ENCODE measurements at regions not wholly inside any gene's neighbourhood (a gene's known extent, or its start where the extent isn't known, plus 50 kb on each side); places are given as distances from the start of the nearest gene placed in this dataset.
"Not testable (repeated sequence)": the region's sequence is repeated elsewhere in the genome, so short reads cannot be mapped to it uniquely, and the experiment has no call there.

DNA sequence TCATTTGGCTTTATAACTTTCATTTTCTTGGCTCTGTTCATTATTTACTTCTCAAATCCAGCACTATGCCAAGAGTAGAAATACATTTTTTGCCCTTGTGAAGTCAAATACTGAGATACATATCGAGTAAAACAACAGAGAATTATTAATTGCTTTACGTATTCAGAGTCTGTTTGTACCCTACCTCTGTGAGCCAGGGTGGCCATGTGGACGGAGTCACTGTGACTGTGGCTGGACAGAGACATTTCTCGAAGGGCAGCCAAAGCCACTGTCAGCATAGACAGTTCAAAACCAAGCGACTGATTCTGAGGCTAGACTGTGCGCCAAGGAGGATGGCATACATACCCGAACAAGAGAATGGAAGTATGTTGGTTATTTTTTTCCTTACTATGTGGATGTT is 391.0 kb upstream of the PROX1 start:
- DNase-seq (ENCODE audit: low read depth), result no peak

GRCh38 chr1:213598263-213598662 is 389.5 kb upstream of the PROX1 start:
- DNase-seq (ENCODE audit: low read depth), result no peak

- DNase-seq (ENCODE audit: low read depth), result no peak
Observed at GRCh38 chr1:213600879-213601278, 386.9 kb upstream of the PROX1 start.

- not testable (repeated sequence) for DNase-seq (ENCODE audit: low read depth)
Observed at GRCh38 chr1:213601705-213602104, 386.1 kb upstream of the PROX1 start.

- no peak for DNase-seq (ENCODE audit: low read depth)
Observed at GRCh38 chr1:213602796-213603486, 384.8 kb upstream of the PROX1 start.

- DNase-seq (ENCODE audit: low read depth), result no peak
Observed at GRCh38 chr1:213604477-213604876, 383.3 kb upstream of the PROX1 start.

DNA sequence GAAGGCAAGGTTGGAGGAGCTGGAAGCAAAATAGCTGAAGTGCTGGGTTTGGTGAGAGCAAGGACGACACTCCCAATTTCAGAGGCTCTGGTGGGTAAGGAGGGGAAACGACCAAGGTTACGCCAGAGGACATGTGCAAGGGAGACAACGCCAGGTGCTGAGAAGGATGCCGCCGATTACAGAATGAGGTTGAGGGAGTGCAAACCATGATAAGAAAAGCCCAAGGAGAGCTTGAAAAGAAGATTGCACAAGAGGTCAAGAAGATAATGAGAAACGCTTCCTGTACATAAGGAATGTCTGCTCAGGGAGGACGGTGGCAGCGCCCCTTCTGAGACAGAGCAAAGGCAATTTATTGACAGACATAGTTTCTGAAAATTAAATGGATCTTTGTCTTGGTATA is 382.0 kb upstream of the PROX1 start:
- no peak for DNase-seq (ENCODE audit: low read depth)

- no peak for DNase-seq (ENCODE audit: low read depth)
Observed at GRCh38 chr1:213606252-213606820, 381.4 kb upstream of the PROX1 start.

DNA sequence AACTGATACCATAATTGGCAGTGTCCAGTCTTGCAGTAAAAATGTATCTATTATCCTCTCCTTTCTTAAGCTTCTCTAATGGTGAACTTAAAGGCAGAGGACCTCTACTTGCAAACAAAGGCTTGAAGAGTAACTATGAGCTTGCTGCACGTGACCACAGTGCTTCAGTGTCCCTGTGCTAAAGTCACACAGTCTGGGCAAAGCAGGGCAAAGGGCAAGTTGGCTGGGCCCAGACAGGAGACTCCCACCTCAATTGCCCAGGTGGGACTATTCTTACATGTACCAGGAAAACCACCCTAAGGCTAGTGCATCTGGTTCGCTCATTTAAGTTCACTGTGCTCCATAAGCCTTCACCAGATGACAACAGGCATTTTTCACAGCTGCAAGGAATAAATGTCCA is 374.2 kb upstream of the PROX1 start:
- DNase-seq (ENCODE audit: low read depth), result no peak

- DNase-seq (ENCODE audit: low read depth), result no peak
Observed at GRCh38 chr1:213615226-213615916, 372.4 kb upstream of the PROX1 start.

GRCh38 chr1:213617133-213617532 is 370.6 kb upstream of the PROX1 start:
- DNase-seq (ENCODE audit: low read depth), result no peak

- DNase-seq (ENCODE audit: low read depth), result no peak
Observed at GRCh38 chr1:213618094-213618493, 369.7 kb upstream of the PROX1 start.

- no peak for DNase-seq (ENCODE audit: low read depth)
Observed at GRCh38 chr1:213619026-213619425, 368.7 kb upstream of the PROX1 start.

- DNase-seq (ENCODE audit: low read depth), result no peak
Observed at GRCh38 chr1:213621077-213621476, 366.7 kb upstream of the PROX1 start.

- DNase-seq (ENCODE audit: low read depth), result no peak
Observed at GRCh38 chr1:213622365-213623063, 365.3 kb upstream of the PROX1 start.

DNA sequence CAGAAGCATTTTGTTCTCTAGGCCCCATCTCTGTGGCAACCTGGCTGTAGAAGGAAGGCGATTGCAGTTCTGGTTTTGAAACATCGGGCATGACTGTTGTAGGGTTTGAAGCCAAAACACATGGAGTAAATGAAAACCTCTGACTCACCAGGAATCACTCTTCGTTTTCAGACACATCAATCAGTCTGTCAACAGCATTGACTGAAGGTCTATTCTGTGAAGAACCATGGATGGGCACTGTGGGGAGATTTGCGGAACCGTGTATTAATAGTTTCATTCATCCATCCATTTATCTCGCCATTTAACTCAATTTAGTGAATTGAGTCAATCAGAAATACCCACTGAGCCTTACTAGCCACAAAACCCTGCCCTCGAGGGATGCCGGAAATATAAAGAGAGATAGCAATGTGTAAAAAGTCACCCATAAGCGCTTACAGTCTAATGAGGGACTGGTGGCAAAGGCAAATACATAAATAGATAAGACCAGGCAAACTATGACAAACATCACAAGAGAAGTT is 364.6 kb upstream of the PROX1 start:
- DNase-seq (ENCODE audit: low read depth), result no peak

DNA sequence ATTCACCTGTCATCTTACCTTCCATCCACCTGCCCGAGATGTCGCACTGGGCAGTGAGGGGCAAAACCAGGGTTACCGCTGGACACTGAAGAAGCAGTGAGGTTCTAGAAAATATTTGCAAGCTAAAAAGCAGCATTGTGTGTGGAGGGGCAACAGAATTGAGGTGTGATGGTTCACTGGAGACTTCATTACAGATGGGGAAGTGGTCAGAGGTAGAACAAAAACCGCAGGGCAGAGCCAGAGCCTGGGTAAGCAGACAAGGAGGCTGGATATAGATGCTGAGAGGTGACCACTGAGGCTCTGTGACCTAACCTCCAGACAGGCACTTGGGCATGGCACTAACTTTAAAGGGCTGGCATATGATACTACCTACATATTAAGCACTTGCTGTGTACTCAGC is 363.9 kb upstream of the PROX1 start:
- DNase-seq (ENCODE audit: low read depth), result no peak

DNA sequence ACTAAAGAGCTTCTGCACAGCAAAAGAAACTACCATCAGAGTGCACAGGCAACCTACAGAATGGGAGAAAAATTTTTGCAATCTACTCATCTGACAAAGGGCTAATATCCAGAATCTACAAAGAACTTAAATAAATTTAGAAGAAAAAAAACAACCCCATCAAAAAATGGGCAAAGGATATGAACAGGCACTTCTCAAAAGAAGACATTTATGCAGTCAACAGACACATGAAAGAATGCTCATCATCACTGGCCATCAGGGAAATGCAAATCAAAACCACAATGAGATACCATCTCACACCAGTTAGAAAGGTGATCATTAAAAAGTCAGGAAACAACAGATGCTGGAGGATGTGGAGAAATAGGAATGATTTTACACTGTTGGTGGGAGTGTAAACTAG is 351.0 kb upstream of the PROX1 start:
- DNase-seq (ENCODE audit: low read depth), result not testable (repeated sequence)

DNA sequence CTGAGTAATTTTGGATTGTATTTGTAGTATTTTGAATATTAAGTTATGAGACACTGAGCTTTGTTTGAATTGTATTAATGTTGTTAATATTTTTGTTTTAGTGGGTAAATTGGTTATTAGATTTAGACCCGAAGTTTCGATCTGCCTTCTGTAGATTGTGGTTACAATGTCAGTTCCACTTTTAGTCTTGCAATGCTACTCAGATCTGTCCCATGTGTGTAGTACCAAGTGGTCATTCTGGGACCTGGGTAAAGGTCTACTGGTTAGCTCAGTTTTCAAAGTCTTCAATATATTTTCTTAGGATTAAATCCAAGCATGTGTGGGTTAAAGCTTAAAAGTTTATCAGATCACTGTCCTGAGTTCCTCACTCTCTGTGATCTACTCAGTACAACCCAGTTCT is 346.5 kb upstream of the PROX1 start:
- no peak for DNase-seq (ENCODE audit: low read depth)

DNA sequence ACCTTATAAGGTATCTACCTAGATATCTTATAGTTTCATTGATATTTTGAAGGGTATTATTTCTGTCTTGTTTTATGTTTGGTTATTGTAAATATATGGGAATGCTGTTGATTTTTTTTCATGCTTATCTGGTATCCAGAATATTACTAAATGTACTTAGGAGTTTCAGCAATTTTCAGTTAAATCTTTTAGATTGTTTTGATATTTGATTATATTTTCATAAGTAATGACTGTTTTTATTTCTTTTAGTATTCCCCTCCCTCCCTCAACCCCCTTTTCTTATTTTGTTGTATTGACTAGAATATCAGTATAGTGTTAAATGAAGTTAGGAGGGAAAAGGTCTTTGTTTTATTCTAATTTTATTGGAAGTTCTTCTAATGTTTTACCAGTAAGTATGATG is 344.4 kb upstream of the PROX1 start:
- no peak for DNase-seq (ENCODE audit: low read depth)

DNA sequence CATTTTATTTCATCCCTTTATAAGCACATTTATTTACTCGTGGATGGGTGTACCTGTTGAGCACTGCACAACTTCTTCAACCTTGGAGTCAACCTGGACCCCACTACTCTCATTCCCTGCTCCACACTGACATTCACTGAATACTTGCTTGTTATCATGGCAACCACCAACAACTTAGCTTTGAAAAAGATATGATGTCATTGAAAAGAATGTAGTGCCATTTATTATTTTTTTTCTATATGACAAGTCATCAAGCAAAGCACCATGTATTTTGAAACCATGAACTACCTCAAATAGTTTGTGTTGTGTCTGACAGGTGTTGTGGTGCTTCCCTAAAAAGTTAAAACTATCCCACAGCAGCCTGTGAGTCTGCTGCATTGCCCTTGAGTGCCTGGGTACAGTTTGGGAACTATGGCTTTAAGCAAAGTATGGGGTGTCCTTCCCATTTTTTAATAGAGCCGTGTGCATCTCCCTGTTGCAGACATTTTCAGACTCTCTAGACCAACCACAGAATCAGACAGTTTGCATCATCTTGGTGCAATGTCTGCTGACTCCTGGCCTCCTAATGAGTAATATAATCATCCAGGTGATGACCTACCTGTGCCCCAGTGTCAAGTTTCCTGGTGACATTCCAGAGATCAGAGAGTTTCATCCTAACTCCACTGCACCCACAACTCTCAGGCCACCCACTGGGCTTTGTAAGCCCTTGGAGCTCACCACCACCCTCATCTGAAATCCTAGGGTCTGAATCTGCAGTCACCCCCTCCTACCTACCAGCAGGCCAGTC is 339.7 kb upstream of the PROX1 start:
- no peak for DNase-seq (ENCODE audit: low read depth)

DNA sequence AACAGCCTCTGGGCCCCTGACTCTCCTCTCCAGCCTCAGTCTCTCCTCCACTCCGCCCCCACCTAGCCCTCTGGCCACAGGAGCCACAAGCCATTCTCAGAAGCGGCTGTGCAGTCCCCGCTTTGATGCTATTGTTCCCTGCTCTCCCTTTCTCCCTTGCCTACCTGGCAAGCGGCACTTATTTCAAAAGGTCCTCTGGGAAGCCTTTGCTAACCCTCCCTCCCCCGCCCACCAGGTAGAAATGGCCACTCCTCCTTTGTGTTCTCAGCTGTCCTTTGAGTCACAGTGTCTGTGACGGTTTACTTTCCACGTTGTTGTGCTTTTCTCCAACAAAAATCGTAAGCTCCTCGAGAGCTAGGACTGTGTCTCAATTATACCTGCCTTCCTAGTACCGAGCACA is 338.4 kb upstream of the PROX1 start:
- no peak for DNase-seq (ENCODE audit: low read depth)
